Kidney capillary endothelial cell (primary cell): ENCODE measurements at regions not wholly inside any gene's neighbourhood (a gene's known extent, or its start where the extent isn't known, plus 50 kb on each side); places are given as distances from the start of the nearest gene placed in this dataset.

Experiments used
- DNase-seq: peaks from one replicate; pipeline ENCODE4 v3.0.0-alpha.2; 2018; ENCODE audit warnings: low spot score

- DNase-seq = no peak
These were observed 260.8 kb upstream of the RRP15 start for GRCh38 chr1:218024211-218024720.

DNA sequence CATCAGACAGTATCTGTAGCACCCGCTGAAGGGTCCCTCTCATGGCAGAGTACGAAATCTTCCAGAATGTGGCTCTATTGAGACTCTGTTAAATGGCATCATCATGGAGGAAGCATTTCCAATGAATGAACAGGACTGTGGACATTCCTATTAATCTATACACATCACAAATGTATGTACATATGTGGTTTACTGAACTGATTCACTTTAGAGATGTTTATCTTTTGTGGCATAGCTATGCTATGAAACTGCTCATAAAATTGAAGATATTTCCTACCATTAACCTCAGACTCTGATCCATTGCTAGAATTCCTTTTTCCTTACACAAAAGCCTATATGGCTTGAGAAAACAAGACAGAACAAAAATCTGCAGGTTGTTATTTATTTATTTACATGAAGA is 259.6 kb upstream of the RRP15 start:
- no peak for DNase-seq

DNA sequence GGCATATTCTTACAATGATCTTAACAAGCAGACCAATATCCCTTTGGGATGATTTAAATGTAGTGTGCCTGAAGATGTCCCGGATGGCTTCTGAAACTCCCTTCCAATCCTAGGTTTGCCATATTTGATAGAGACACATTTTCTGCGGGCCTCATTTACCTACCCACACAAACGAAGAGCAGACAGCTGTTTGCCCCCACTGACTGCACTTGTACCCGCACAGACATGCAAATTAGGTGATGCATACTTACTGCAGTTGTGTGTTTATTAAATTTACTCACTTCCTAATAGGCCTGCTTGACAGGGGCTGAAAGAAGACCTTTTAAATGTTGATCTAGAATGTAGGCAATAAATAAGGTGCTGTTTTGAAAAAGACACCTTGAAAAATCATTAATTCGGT is 257.9 kb upstream of the RRP15 start:
- DNase-seq = no peak

DNA sequence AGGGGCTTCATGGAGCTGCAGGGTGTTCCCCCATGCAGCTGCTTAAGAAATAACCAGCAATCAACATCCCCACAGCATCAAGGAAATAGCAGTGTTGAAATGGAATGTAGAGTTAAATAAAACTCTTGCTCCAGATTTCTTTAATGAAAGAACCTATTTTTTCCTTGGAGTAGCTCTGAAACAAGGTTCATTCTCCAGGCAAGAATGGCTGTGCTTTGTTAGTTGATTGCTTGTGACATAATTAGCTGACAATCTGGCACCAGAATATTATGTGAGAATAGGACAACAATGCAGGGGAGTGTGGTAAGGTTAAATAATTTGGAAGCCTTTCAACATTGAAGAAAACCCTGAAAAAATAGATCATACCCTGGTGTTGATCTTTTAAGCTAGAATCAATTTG is 254.2 kb upstream of the RRP15 start:
- DNase-seq = no peak

DNA sequence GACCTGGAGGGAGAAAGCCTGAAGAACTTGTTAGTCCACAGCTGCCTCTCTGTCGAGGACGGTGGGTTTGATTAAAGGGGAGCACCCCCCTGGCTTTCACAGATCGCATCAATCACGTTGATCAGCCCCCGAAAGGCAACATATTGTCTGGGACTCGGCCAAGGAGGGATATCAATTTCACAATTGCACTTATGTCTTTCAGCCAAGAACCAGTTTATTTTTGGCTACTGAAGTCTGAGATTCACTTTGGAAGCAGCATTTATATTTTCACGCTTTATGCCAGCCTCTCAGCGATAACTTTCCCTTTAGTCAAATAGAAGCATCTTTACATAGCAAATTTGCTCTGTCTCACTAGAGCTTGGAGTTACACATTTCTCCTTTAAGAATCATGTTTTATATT is 253.2 kb upstream of the RRP15 start:
- no peak for DNase-seq

GRCh38 chr1:218034468-218034867 is 250.6 kb upstream of the RRP15 start:
- DNase-seq = no peak

GRCh38 chr1:218048828-218049420 is 236.2 kb upstream of the RRP15 start:
- DNase-seq = no peak

DNA sequence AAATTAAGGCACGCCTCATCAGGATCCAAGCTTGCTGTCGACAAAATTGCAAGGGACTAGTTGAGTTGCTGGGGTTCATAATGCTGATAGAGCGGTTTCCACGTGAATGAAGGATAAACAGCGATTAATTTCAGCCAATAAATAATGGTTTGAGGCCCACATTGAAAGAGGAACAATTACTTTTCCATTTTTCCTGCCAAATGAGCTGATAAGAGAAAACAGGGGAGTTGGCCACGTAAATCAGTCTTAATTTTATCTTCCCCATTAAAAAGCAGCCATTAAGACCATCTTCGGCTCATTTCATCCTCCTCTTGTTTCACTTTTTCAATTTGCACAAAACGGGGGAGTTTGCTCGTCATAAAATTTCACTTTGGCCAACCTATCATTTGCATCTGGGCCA is 235.5 kb upstream of the RRP15 start:
- DNase-seq = no peak

GRCh38 chr1:218058730-218059129 is 226.4 kb upstream of the RRP15 start:
- DNase-seq = no peak

DNA sequence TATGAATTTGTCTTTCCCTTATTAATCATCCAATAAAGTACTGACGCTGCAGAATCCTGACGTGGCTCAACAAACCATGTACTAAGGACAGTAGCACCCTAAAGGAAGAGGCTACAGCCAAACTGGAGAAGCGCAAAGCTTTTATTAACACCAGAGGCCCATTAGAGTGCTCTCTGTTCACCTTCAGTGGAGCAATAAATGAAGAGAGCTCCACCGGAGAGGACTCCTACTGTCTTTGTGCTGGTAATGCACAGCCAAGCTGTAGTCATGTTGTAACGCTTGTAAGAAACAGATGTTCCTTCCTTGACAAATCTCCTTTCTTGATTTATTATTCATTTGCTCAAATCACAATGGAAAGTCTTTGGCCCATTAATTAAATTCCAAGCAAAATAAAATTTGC is 220.7 kb upstream of the RRP15 start:
- DNase-seq = no peak

DNA sequence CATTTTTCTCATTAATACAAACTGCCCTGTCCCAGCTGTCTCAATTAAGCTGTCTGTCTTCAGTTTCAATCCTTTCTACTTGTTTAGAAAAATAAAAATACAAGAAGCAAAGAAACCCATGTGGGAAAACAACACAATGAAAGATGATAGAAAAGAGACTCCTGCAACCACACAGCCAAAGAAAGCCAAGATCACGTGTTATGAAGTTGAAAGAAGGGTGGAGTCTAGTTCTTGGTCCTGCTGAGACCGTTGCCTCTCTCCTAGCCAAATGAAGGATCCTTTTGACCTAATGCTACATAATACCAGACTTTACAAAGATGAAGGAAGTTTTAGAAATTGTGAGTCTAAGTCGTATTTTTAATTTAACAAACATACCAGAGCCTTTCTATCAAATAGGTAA is 218.8 kb upstream of the RRP15 start:
- DNase-seq = no peak

DNA sequence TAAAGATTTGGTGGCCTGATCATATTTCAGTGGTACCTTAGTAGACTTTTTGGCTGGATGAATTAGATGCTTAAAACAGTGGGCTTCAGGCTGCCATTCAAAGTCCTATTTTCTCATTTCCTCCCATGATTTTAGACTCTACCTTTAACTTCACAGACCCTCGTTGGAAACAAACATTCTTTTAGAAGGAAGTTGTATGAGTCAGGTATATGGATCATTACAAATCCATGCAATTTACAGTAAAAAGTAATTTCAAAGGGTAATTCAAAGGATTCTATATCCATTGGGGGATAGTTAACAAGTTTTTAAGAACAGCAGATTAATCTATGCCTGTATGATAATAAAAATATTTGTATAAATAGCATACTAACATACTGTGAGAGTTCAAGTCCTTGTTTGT is 216.9 kb upstream of the RRP15 start:
- no peak for DNase-seq

GRCh38 chr1:218069180-218069579 is 215.9 kb upstream of the RRP15 start:
- no peak for DNase-seq

- DNase-seq = no peak
These were observed 212.0 kb upstream of the RRP15 start for GRCh38 chr1:218073062-218073461.

DNA sequence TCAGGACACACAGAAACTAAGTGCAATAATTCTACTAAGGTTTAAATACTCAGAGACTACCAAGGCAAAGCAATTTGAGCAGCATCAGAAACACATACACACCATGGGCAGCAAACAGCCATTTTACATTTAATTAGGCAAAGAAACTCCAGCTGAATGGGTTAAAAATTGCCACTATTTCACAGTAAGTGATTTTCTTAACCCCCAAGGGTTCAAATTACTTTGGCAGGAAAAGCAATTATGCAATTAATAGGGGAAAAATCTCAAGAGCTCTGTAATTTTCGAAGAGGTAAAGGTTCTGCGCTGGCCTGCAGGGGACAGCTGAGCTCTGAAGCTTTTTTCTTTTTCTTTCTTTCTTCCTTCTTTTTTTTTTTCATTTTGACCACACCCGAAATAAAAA is 206.2 kb upstream of the RRP15 start:
- no peak for DNase-seq

DNA sequence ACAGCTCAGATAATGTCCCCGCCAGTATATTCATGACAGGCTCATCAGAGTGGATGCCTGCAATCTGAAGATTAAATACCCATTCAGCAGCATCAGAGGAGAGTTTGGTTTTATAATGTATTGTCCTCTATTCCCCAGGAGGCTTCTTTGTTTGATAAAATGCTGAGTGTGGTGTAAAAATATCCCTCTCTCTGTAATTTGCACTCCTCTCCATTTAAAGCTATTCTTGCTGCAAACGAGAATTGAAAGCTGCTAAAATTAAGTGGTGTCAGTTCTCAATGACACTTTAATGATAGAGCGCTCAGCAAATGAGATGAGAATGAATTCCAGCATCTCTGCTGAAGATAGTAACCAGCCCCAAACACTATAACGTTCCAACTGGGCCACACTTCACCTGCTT is 205.7 kb upstream of the RRP15 start:
- no peak for DNase-seq

DNA sequence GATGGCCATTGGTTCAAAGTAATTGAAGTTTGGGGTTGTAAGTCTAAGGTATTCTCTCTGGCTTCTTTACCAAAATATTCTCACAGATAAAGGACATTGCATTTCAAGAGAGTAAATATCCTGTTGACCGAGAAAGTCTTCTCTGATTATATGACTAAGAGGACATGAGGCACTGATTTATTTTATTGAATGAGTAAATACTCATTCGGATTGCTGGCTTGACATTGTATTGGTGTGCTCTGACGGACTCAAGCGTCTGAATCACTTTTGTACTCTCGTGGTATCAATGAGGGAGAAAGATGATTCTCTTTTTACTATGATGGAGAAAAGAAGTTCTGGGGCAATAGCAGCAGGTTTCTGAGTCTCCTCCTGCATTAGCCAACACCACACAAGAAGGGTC is 205.3 kb upstream of the RRP15 start:
- DNase-seq = no peak

DNA sequence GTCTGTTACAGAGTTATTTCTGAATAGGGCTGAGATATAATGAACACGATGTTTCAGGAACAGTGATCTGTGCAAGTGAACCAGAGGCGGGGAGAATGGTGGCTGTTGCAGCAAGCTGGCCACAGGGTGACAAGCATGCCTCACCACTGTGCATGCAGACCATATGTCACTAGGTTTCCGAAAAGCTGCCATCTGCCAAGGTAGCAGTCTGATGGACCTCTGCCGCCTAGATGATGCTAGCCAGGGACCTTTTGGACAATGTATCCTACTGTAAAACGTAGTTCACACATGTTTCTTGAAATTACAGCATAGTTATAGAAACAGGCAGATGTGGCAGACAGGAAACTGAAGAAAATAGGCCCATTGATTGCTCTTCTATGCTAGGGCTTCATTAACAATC is 204.2 kb upstream of the RRP15 start:
- DNase-seq = no peak

GRCh38 chr1:218081358-218081757 is 203.7 kb upstream of the RRP15 start:
- DNase-seq = no peak

GRCh38 chr1:218090459-218090858 is 194.6 kb upstream of the RRP15 start:
- DNase-seq = no peak

DNA sequence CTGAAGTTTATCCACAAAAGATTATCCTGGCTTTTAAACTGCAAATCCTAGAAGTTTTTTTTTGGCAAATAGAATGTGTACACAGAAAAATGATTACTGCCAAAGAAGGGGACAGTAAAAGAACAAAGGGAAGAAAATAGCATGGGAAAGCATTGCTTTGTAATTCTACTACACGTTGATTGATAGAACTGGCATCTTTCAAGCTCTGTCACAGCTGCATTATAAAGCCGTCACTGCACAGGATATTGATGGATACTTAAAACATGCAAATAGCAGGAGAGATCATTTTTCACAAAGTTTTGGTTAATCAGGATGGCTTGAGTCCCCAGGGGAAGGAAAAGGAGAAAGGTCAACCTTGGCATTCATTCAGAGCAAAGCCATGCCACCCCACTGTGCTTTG is 183.7 kb upstream of the RRP15 start:
- no peak for DNase-seq

DNA sequence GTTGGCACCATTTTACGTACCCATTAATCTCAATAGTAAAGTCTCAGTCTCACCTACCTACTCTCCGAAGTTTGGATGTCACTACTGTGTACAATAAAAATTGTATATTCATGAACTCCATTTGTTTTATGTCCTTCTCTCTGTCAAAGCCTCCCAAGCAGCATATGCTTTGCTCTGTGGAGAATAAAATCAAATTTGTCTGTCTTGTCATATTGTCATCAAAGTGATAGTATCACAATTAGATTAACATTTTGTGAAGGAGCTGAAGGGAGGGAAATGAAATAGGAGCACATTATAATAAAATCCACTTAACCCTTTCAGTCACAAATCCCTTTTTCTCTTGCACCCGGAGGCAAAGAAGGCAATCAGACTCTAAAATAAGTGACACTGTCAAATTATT is 177.1 kb upstream of the RRP15 start:
- DNase-seq = no peak

DNA sequence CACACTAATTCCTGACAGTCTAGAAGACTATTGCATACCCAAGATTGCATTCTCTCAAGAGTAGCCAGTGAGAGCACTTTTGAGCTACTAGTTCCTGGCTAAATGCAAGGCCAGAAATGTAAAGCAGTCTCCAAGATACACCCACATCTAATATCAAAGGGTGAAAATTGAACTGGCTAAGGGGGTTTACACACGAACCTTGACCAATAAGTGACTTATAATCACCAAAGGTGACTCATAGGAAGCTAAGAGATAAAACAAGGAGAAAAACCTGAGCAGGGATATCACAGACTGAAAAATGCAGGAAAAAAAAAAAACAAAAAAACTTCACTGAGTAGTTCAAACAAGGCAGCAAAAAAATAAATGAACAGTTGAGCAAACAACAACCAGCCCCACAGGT is 172.2 kb upstream of the RRP15 start:
- no peak for DNase-seq

DNA sequence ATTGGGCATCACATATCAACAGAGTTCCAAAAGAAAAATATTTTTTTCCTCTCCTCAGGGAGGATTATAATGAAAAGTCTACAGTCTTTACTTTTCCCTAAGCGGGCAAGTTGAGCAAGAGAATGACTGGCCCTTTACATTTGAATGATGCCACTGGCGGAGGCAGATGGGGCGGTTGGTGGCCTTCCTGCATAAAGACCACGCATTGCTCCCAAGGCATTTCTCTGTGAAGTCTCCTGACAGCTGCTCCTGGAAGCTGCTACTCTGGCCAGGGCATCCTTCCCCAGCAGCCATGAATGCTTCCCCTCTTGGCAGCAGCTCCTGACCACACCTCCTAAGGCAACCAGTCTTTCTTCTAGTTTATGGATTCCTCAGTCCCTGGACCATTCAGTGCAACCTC is 161.1 kb upstream of the RRP15 start:
- no peak for DNase-seq

DNA sequence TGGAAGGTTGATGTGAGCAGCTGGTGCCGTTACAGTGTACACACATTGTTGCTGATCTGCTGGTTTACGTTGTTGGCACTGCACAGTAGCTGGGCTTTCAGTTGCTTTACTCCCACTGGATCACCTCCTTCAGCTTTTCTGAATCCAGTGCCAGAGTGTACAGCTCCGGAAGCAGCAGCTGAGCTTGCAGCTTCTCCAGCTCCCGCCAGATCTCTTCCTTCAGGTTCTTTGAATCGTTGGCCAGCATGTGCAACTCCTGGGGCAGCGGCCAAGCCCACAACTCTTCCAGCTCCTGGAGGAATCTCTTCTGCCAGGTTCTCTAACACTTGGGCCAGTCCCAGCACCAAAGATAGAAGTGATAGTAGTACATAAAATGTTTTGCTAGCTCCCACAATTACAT is 149.7 kb upstream of the RRP15 start:
- no peak for DNase-seq
